Karpas-422 (cell line): ENCODE measurements at regions not wholly inside any gene's neighbourhood (a gene's known extent, or its start where the extent isn't known, plus 50 kb on each side); places are given as distances from the start of the nearest gene placed in this dataset.

Source experiments
- DNase-seq: peaks from one replicate; pipeline ENCODE4 v3.0.0-alpha.2; 2015
- H2AFZ ChIP-seq: fragments of 200-600 bp; sonication (generic); 2 replicates; pipeline ENCODE4 v1.6.1; 2014; ENCODE audit warnings: antibody characterized with exemption, low read length, mixed read lengths
- H3K27ac ChIP-seq: fragments of 200-600 bp; sonication (generic); 2 replicates; pipeline ENCODE4 v1.5.1; 2014; ENCODE audit warnings: mild to moderate bottlenecking, low read length, moderate library complexity
- H3K27me3 ChIP-seq: fragments of 200-600 bp; sonication (generic); 2 replicates; pipeline ENCODE4 v1.6.1; 2014; ENCODE audit warnings: low read length, mixed read lengths
- H3K36me3 ChIP-seq: fragments of 200-600 bp; sonication (generic); 2 replicates; pipeline ENCODE4 v1.6.1; 2014; ENCODE audit warnings: low read length, mixed read lengths; ENCODE audit not compliant: insufficient read depth
- H3K4me1 ChIP-seq: fragments of 200-600 bp; sonication (generic); 2 replicates; pipeline ENCODE4 v1.6.1; 2014; ENCODE audit warnings: mild to moderate bottlenecking, low read length, mixed read lengths
- H3K4me2 ChIP-seq: fragments of 200-600 bp; sonication (generic); 2 replicates; pipeline ENCODE4 v1.6.1; 2014; ENCODE audit warnings: low read length, low read depth, mild to moderate bottlenecking; ENCODE audit not compliant: poor library complexity, severe bottlenecking
- H3K4me3 ChIP-seq: fragments of 200-600 bp; sonication (generic); 2 replicates; pipeline ENCODE4 v1.5.1; 2014; ENCODE audit warnings: mild to moderate bottlenecking, antibody characterized with exemption, low read length, mixed read lengths
- H3K79me2 ChIP-seq: fragments of 200-600 bp; sonication (generic); 2 replicates; pipeline ENCODE4 v1.6.1; 2014; ENCODE audit warnings: mild to moderate bottlenecking, low read length, mixed read lengths
- H3K9ac ChIP-seq: fragments of 200-600 bp; sonication (generic); 2 replicates; pipeline ENCODE4 v1.6.0; 2014; ENCODE audit warnings: low read length
- H3K9me2 ChIP-seq: fragments of 200-600 bp; sonication (generic), shearing (Covaris generic); replicated peaks from 2 replicates; pipeline ENCODE4 v1.6.0; 2014; ENCODE audit warnings: mild to moderate bottlenecking, low read length, moderate library complexity; ENCODE audit not compliant: insufficient read depth
- H3K9me3 ChIP-seq: fragments of 300-700, 200-600 bp; sonication (generic); 2 replicates; pipeline ENCODE4 v1.6.1; 2014; ENCODE audit warnings: low read length, mixed read lengths
- H4K20me1 ChIP-seq: fragments of 200-600 bp; sonication (generic); 2 replicates; pipeline ENCODE4 v1.6.1; 2014; ENCODE audit warnings: mild to moderate bottlenecking, antibody characterized with exemption, low read length, low read depth; ENCODE audit not compliant: insufficient read depth

DNA sequence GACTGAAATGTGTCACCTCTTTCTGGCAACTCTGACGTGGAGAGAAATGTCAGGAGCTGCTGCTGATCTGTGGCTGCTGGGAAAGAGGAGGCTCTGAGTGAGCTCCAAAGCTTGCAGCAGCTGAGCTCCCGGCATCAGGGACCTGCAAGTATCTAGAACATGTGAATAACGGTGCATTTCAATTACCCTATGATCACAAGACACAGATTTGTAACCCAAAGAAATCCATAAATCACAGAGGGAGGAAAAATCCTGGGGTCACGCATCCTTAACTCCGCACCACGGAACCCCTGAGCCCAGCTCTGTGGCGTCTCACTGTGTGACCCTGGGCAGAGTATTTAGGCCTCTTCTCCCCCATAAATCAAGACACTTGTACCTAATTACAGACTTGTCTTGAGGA, 139.8 kb downstream of the IRX2 start:
- Histone ChIP-seq H3K4me3 (no peak overlapping the region), H3K36me3 (no peaks in the 10 kb centered on the region), H3K9ac (no peak overlapping the region), H3K27me3 (no peaks in the 10 kb centered on the region), H4K20me1 (no peaks in the 10 kb centered on the region), H3K27ac (no peak overlapping the region), H2AFZ (no peak overlapping the region), H3K9me3 (peaks cover 3% of the 10 kb centered on the region; the same call in 1 of the 2 replicates), H3K4me1 (no peaks in the 10 kb centered on the region), H3K9me2 (no peaks in the 10 kb centered on the region), H3K4me2 (no peak overlapping the region), H3K79me2 (no peaks in the 10 kb centered on the region)
- DNase-seq: no peak

DNA sequence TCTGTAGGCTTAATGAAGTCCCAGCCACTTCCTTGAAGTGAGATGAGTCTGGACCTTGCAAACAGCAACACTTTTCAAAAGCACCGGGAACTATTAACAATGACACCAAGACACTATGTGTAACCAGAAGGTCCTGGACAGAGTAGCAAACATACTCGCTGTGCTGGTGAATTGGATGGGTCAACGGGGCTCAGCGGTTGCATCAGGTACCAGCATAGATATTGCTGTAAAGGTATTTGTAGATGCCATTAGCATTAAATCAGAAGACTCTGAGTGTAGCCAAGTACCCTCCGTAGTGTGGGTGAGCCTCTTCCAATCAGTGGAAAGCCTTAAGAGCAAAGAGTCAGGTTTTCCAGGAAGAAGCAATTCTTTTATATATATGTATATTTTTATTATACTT, 140.5 kb downstream of the IRX2 start:
- DNase-seq: no peak
- H4K20me1 ChIP-seq: no peaks in the 10 kb centered on the region

DNA sequence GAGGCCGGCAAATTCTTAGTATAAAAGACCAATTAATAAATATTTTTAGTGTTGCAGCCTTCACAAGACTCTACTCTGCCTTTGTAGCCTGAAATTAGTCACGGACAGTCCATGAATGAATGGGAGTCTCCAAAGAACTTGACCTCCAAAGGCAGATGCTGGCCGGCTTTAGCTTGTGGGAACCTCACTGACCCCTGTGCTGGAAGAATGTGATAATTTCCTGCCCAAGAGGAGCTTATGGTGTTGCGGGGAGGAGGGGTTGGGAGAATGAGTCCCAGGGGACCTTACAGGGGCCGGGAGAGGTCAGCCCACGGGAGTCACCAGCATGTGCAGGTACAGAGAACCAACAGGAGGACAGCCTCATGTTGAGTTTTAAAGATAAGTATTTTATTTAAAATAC, 143.1 kb downstream of the IRX2 start:
- no peaks in the 10 kb centered on the region for H3K79me2 ChIP-seq
- DNase-seq: no peak
- no peaks in the 10 kb centered on the region for H3K27me3 ChIP-seq
- H3K9ac ChIP-seq: no peak overlapping the region
- H3K4me3 ChIP-seq: no peak overlapping the region
- H3K4me1 ChIP-seq: no peaks in the 10 kb centered on the region
- H3K27ac ChIP-seq: no peak overlapping the region
- no peaks in the 10 kb centered on the region for H3K9me2 ChIP-seq
- no peaks in the 10 kb centered on the region for H3K9me3 ChIP-seq
- H4K20me1 ChIP-seq: no peaks in the 10 kb centered on the region
- no peaks in the 10 kb centered on the region for H3K36me3 ChIP-seq
- H2AFZ ChIP-seq: no peak overlapping the region
- H3K4me2 ChIP-seq: no peak overlapping the region

More for the DNA sequence above, 140.5 kb downstream of the IRX2 start:
- Histone ChIP-seq H3K4me1 (no peaks in the 10 kb centered on the region), H2AFZ (no peak overlapping the region), H3K9ac (no peak overlapping the region), H3K27ac (no peak overlapping the region), H3K79me2 (no peaks in the 10 kb centered on the region), H3K36me3 (no peaks in the 10 kb centered on the region), H3K4me2 (no peak overlapping the region), H3K9me2 (no peaks in the 10 kb centered on the region), H3K9me3 (peaks cover 3% of the 10 kb centered on the region; the same call in 1 of the 2 replicates), H3K4me3 (no peak overlapping the region), H3K27me3 (no peaks in the 10 kb centered on the region)

DNA sequence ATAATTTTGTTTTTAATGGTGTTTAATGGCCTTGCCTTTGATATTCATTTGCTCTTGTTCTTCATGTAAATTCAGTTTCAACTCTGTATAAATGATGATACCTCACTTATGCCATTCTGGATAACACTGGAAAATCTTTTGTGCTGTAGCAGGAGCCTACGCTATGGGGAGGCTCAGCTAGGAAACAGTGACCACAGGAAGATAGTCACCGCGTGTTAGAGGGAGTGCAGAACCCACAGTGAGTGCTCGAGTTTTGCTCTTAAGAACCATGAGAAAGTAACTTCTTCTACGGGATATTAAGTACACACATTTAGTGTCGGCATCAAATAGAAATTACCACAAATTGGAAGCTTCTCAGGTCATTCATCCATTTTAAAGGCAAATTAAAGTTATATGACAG, 143.9 kb downstream of the IRX2 start:
- Histone ChIP-seq H3K9me3 (no peaks in the 10 kb centered on the region), H4K20me1 (no peaks in the 10 kb centered on the region), H3K4me3 (no peak overlapping the region), H3K36me3 (no peaks in the 10 kb centered on the region), H3K79me2 (no peaks in the 10 kb centered on the region), H3K4me1 (no peaks in the 10 kb centered on the region), H3K27me3 (no peaks in the 10 kb centered on the region), H3K9me2 (no peaks in the 10 kb centered on the region), H2AFZ (no peak overlapping the region), H3K4me2 (no peak overlapping the region), H3K9ac (no peak overlapping the region), H3K27ac (no peak overlapping the region)
- no peak for DNase-seq

DNA sequence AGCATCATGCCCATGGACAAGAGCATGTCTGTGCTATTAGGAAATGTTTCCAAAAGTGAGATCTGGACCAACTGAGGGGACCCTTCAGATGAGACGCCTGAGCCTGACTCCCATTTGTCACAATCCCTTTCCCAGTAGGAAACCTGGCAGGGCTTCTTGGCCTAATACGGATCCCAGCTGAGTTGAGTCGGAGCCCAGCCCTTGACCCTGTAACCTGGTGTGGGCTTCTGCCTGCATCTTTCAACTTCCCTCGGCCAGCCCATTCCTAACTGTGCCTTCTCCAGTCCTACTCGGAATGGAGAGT, 148.3 kb downstream of the IRX2 start:
- H3K4me1 ChIP-seq: no peaks in the 10 kb centered on the region

DNA sequence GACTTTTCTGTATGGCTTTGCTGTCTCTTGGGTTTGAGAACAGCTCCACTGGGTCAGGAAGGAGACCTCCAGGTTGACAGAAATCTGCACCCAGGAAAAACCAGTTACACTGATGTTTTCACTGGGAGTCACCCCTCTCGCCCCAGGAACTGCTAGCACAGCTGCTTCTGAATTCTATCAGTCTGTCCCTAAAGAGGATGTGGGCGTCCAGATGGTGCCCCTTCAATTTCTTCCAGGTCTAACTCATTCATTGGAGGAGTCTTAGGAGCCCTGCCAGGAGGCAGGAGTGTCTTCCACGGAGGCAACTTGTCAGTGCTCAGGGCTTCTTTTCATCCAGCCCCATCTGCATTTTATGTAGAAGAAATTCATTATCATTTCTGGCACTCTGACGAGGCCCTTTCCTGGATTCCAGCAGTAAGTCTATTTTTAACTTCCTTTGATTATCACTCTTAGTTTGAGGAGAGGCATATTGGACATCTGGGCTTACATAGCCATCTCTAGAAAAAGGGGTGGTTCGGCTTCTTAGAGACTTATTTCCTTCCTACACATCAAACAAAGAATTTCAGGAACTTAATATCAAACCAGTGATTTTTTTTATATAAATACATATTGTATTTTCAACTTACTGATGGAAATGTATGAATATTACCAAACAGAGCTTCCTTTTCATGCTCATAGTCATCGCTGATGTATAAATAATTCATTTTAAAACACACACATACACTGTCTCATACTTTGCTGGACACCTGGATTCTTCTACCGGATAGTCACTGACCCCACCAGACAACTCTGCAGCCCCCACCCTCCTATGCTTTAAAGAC, 148.8 kb downstream of the IRX2 start:
- no peak for DNase-seq
- Histone ChIP-seq H3K4me1 (no peaks in the 10 kb centered on the region), H2AFZ (no peak overlapping the region), H3K9ac (no peak overlapping the region), H3K9me3 (no peaks in the 10 kb centered on the region), H3K9me2 (no peaks in the 10 kb centered on the region), H3K27me3 (no peaks in the 10 kb centered on the region), H3K4me2 (no peak overlapping the region), H3K4me3 (no peak overlapping the region), H3K79me2 (no peaks in the 10 kb centered on the region), H3K27ac (no peak overlapping the region), H3K36me3 (no peaks in the 10 kb centered on the region), H4K20me1 (no peaks in the 10 kb centered on the region)

More for the DNA sequence above, 148.3 kb downstream of the IRX2 start:
- DNase-seq: no peak
- Histone ChIP-seq H3K4me2 (no peak overlapping the region), H3K4me3 (no peak overlapping the region), H4K20me1 (no peaks in the 10 kb centered on the region), H3K27ac (no peak overlapping the region), H3K9ac (no peak overlapping the region), H3K79me2 (no peaks in the 10 kb centered on the region), H3K36me3 (no peaks in the 10 kb centered on the region), H2AFZ (no peak overlapping the region), H3K27me3 (no peaks in the 10 kb centered on the region), H3K9me3 (no peaks in the 10 kb centered on the region), H3K9me2 (no peaks in the 10 kb centered on the region)

DNA sequence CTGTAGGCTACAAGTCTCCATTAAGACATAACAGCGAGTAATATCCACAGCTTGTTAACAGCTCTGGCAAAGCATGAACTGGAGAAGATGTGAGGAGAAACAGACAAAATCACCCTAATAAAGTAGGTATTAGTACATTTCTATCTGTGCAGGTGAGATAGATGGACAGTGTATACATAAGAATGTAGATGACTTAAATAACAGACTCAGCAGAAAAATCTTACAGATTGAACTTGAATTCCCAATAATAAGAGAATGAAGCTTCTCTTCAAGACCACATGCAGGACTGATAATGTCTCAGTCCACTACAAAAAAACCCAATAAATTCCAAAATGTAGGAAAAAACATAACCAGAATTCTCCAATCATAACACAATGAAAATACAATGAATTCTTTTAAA, 153.0 kb downstream of the IRX2 start:
- Histone ChIP-seq H3K27ac (no peak overlapping the region), H3K9me2 (no peaks in the 10 kb centered on the region; the same call in 1 of the 2 replicates), H3K79me2 (no peaks in the 10 kb centered on the region), H3K9me3 (no peaks in the 10 kb centered on the region), H3K36me3 (no peaks in the 10 kb centered on the region), H2AFZ (no peak overlapping the region), H3K4me3 (no peak overlapping the region), H3K9ac (no peak overlapping the region), H3K4me1 (no peaks in the 10 kb centered on the region), H3K4me2 (no peak overlapping the region), H4K20me1 (no peaks in the 10 kb centered on the region), H3K27me3 (no peaks in the 10 kb centered on the region)
- DNase-seq: no peak

DNA sequence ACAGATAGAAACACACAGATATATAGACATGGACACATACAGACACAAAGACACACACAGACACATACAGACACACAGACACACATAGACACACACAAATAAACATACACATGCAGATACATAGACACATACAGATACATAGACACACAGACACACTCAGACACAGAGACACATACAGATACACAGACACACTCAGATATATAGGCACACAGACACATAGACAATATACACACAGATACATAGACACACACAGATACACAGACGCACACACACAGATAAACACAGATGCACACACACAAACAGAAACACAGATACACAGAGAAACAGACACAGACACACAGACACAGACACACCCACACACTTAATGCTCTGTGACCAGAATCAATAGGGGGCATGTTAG, 156.8 kb downstream of the IRX2 start:
- Histone ChIP-seq H3K4me1 (no peaks in the 10 kb centered on the region), H3K27me3 (no peaks in the 10 kb centered on the region), H3K27ac (no peak overlapping the region), H2AFZ (no peak overlapping the region), H3K9me2 (no peaks in the 10 kb centered on the region; the same call in 1 of the 2 replicates), H3K9me3 (peaks cover 3% of the 10 kb centered on the region; the same call in 1 of the 2 replicates), H4K20me1 (no peaks in the 10 kb centered on the region), H3K79me2 (no peaks in the 10 kb centered on the region), H3K36me3 (no peaks in the 10 kb centered on the region), H3K9ac (no peak overlapping the region), H3K4me2 (no peak overlapping the region), H3K4me3 (no peak overlapping the region)
- DNase-seq: no peak
